ENCODE measurements at regions not wholly inside any gene's neighbourhood (a gene's known extent, or its start where the extent isn't known, plus 50 kb on each side); places are given as distances from the start of the nearest gene placed in this dataset.

GRCh38 chr11:131122448-131122847 lies 206.2 kb upstream of the SNX19 start:
- no peak overlapping the region for H3K9ac ChIP-seq (ENCODE audit: control insufficient read depth, insufficient read depth, low read length)
- ChIA-PET POLR2A (no interaction called here), SMC1A (ENCODE audit: uncharacterized antibody, unreplicated experiment) (interaction anchor here (1.3 kb wide), 1 partner anchor 95 kb away, joined by 3 read pairs; no protein-coding TSS in a partner anchor), CTCF (no interaction called here), RAD21 (ENCODE audit: unreplicated experiment) (no interaction called here)
- H3K27ac ChIP-seq (ENCODE audit: control insufficient read depth, insufficient read depth), result no peak overlapping the region
- intact Hi-C loops (cut with micrococcal nuclease; ENCODE audit: unreplicated experiment) (no loop called here), in situ Hi-C loops (cut with MboI) (no loop called here)
- peak; percentile 84 for TF ChIP-seq RFX5 (IDR thresholded peaks at IDR 0.05; ENCODE audit: low read depth, low read length)
- TF ChIP-seq CUX1 (IDR thresholded peaks at IDR 0.05; ENCODE audit: insufficient replicate concordance, low read depth, low read length), result no peak
- no peak for TF ChIP-seq MEF2B (IDR thresholded peaks at IDR 0.05; ENCODE audit: partially characterized antibody, poor library complexity, severe bottlenecking)
- H3K36me3 ChIP-seq (ENCODE audit: control insufficient read depth in 2 of 2, insufficient read depth in 2 of 2, low read length in 1 of 2), result no peaks in the 10 kb centered on the region
- no peaks in the 10 kb centered on the region for H3K4me1 ChIP-seq (ENCODE audit: control insufficient read depth, insufficient read depth, low read length)
- H3K79me2 ChIP-seq (ENCODE audit: control insufficient read depth, insufficient read depth, low read length), result no peaks in the 10 kb centered on the region
- 13% methylated on average over 5 of the region's 5 CpGs for WGBS (ENCODE audit: insufficient coverage, insufficient replicate concordance, low lambda C conversion rate, missing lambda C conversion rate)
- no peaks in the 10 kb centered on the region for H3K27me3 ChIP-seq (replicated peaks in 1 of 2; ENCODE audit: control insufficient read depth in 2 of 2, insufficient read depth in 2 of 2, low read length in 1 of 2)
- H4K20me1 ChIP-seq (ENCODE audit: control insufficient read depth, insufficient read depth), result no peaks in the 10 kb centered on the region
- no peak for DNase-seq (ENCODE audit: low read depth, low spot score)
- FAIRE-seq, result no peak
- ATAC-seq, result no peak
- H2AFZ ChIP-seq (ENCODE audit: control insufficient read depth, low read depth, low read length), result no peak overlapping the region
- H3K4me2 ChIP-seq (ENCODE audit: control insufficient read depth, insufficient read depth), result no peak overlapping the region
- H3K9me3 ChIP-seq (replicated peaks; ENCODE audit: control insufficient read depth, insufficient read depth, low read length), result no peaks in the 10 kb centered on the region
- no peak overlapping the region for H3K4me3 ChIP-seq
- no TSS peak for BruUV-seq (replicated peaks)

Measured in GM12878 (cell line).